ENCODE measurements at regions not wholly inside any gene's neighbourhood (a gene's known extent, or its start where the extent isn't known, plus 50 kb on each side); places are given as distances from the start of the nearest gene placed in this dataset.

DNA sequence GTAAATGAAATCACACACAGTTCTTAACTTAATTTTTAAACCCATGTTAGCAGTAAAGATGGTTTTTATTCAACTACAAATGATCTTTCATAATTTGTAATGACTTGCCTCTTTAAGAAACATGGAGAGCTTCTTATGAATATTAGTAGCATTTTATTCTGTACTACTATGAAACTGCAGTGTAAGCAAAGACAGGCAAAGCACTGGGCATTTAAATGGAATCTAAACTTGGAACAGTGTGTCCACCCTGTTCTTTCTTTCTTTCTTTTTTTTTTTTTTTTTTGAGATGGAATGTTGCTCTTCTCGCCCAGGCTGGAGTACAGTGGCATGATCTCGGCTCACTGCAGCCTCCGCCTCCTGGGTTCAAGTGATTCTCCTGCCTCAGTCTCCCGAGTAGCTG, 740.4 kb upstream of the IGFBP3 start:
- intact Hi-C loops (cut with DNase I), result no loop called here
- peaks cover 0 to 6% (median 0%) of the 10 kb centered on the region in 11 donors for H3K9me3 ChIP-seq
- H3K4me1 ChIP-seq, result no peaks in the 10 kb centered on the region
- TF ChIP-seq, protein P1, sequence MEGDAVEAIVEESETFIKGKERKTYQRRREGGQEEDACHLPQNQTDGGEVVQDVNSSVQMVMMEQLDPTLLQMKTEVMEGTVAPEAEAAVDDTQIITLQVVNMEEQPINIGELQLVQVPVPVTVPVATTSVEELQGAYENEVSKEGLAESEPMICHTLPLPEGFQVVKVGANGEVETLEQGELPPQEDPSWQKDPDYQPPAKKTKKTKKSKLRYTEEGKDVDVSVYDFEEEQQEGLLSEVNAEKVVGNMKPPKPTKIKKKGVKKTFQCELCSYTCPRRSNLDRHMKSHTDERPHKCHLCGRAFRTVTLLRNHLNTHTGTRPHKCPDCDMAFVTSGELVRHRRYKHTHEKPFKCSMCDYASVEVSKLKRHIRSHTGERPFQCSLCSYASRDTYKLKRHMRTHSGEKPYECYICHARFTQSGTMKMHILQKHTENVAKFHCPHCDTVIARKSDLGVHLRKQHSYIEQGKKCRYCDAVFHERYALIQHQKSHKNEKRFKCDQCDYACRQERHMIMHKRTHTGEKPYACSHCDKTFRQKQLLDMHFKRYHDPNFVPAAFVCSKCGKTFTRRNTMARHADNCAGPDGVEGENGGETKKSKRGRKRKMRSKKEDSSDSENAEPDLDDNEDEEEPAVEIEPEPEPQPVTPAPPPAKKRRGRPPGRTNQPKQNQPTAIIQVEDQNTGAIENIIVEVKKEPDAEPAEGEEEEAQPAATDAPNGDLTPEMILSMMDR (IDR thresholded peaks at IDR 0.05), result no peak
- no peak overlapping the region for H3K4me3 ChIP-seq
- no peak overlapping the region for H3K27ac ChIP-seq
- DNase-seq (no peak), ATAC-seq (no peak)
- no peaks in the 10 kb centered on the region for H3K27me3 ChIP-seq
- 89 to 93% methylated on average over 4 of the region's 4 CpGs for WGBS, 2 donors
- no peaks in the 10 kb centered on the region for H3K36me3 ChIP-seq

DNA sequence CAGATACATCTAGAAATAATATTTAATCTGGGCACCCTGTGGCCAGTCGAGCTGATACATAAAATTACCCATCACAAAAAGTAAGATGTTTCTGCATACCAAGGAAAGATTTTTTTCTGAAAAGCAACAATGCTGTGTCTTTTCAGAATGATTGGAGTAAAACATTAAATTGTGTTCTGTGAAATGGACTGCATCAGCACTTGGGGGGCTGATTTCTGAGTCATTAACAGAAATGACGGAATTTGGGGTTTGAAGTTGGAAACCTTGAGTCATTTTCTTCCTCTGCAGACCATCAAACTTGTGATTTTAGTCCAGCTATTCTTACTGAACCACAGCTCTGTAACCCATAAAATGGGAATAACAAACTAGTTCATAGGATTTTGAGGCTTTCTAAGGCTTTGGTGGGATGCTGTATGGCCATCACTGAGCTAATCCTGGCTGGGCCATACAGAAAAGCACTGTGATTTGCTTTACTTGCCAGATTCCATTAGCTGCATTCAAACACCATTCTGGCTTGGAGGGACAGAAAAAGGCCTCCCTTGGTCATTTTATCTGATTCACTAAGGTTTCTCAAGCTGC, 739.4 kb upstream of the IGFBP3 start:
- no peak overlapping the region for H3K27ac ChIP-seq
- H3K4me1 ChIP-seq, result no peaks in the 10 kb centered on the region
- H3K9me3 ChIP-seq, result no peaks in the 10 kb centered on the region
- intact Hi-C loops (cut with DNase I), result no loop called here
- DNase-seq, result no peak
- no peaks in the 10 kb centered on the region for H3K27me3 ChIP-seq
- TF ChIP-seq, protein P1 (IDR thresholded peaks at IDR 0.05), result no peak
- no peak for ATAC-seq
- no peak overlapping the region for H3K4me3 ChIP-seq
- no peaks in the 10 kb centered on the region for H3K36me3 ChIP-seq
- 96 to 99% methylated on average over 2 of the region's 2 CpGs for whole genome bisulfite sequencing, 2 donors

DNA sequence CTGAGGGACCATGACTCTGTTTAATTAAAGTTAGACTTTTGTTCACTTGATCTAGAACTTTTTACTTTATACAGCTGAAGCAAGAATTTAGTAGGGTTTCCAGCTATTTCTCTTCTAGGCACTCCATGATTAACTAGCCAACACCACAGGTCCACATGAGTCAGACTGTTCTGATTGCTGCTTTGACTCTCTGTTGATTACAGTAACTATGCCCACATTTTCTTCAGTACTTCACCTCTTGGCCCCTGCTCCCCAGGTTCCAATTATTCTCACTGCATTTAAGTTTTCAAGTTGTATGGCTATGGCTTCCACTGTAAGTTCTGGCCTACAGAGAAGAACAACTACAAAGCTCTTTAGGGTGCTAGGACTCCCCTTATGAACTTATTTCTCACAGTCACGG, 737.2 kb upstream of the IGFBP3 start:
- intact Hi-C loops (cut with DNase I), result no loop called here

DNA sequence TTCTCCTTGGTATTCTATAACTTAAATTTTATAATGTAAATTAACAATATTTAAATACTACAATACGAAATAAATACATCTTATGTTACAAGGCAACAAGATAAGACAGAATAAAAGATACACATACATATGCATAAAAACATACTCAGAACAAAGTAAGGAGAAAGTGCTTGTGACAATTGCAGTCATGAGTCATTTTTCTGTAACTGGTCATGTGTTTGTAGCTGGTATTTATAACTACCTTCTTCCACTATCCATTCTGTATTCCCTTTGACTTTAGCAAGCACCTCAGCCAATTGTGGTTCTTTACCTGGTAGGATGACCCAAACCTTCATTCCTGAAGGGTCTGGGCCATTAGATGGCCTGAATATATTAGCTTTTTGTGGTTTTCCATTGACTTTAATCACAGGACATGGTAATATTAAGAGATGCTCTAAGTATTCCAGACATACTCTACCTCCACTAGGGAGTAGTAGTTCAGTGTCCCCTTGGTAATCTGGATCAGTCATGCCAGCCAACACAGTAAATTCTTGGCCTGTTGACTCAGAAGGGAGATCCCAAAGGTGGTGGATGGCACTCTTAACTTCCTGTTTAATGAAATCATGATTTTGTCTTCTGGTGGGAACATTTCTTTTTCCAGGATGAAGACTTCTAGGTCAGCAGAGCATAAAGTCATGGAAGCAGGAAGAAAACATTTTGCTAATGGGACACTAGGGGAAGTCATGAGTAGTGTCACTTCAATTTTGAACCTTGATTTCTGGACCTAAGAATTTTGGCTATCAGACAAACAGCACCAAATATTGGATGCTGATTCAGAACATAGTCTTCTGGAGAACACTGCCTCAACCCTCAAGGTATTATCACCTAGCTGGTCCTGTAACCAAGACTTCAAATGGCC, 733.7 kb upstream of the IGFBP3 start:
- Histone ChIP-seq H3K4me1 (no peaks in the 10 kb centered on the region), H3K27ac (no peak overlapping the region), H3K9me3 (no peaks in the 10 kb centered on the region), H3K36me3 (no peaks in the 10 kb centered on the region), H3K27me3 (no peaks in the 10 kb centered on the region), H3K4me3 (no peak overlapping the region)
- ATAC-seq (no peak), DNase-seq (no peak)
- TF ChIP-seq, protein P1 (IDR thresholded peaks at IDR 0.05), result no peak
- intact Hi-C loops (cut with DNase I), result no loop called here
- WGBS, 2 donors, result 86 to 87% methylated on average over 1 of the region's 1 CpG

More for the DNA sequence above, 737.2 kb upstream of the IGFBP3 start:
- ATAC-seq (no peak), DNase-seq (no peak)
- Histone ChIP-seq H3K36me3 (no peaks in the 10 kb centered on the region), H3K27ac (no peak overlapping the region), H3K4me3 (no peak overlapping the region), H3K4me1 (no peaks in the 10 kb centered on the region), H3K9me3 (no peaks in the 10 kb centered on the region), H3K27me3 (no peaks in the 10 kb centered on the region)
- TF ChIP-seq, protein P1 (IDR thresholded peaks at IDR 0.05), result no peak
- WGBS, 2 donors, result 90 to 95% methylated on average over 1 of the region's 1 CpG
